ENCODE measurements at regions not wholly inside any gene's neighbourhood (a gene's known extent, or its start where the extent isn't known, plus 50 kb on each side); places are given as distances from the start of the nearest gene placed in this dataset.

GRCh38 chr5:56419667-56420066 lies 186.5 kb upstream of the ANKRD55 start:
- Histone ChIP-seq H3K9me3 (replicated peaks; ENCODE audit: control insufficient read depth, low read depth, low read length) (peaks cover 16% of the 10 kb centered on the region), H3K4me3 (ENCODE audit: low read length) (no peak overlapping the region), H3K27ac (ENCODE audit: low read length) (no peak overlapping the region), H3K36me3 (ENCODE audit: control insufficient read depth, insufficient read depth, low read length) (no peaks in the 10 kb centered on the region), H3K27me3 (ENCODE audit: control insufficient read depth, insufficient read depth, low read length) (no peaks in the 10 kb centered on the region), H3K4me1 (ENCODE audit: control insufficient read depth, insufficient read depth, low read length) (peaks cover 7% of the 10 kb centered on the region)
- no CpG with 5 or more reads among the region's 2 CpGs for WGBS (ENCODE audit: insufficient coverage)
- no peak for DNase-seq

- DNase-seq, result peak; percentile 83
- no CpG with 5 or more reads among the region's 3 CpGs for WGBS (ENCODE audit: insufficient coverage)
- no peak overlapping the region for H3K4me3 ChIP-seq (ENCODE audit: low read length)
- H3K27me3 ChIP-seq (ENCODE audit: control insufficient read depth, insufficient read depth, low read length), result no peaks in the 10 kb centered on the region
- no peaks in the 10 kb centered on the region for H3K36me3 ChIP-seq (ENCODE audit: control insufficient read depth, insufficient read depth, low read length)
- peaks cover 12% of the 10 kb centered on the region for H3K9me3 ChIP-seq (replicated peaks; ENCODE audit: control insufficient read depth, low read depth, low read length)
- H3K27ac ChIP-seq (ENCODE audit: low read length), result peak overlapping the region; percentile 58
- H3K4me1 ChIP-seq (ENCODE audit: control insufficient read depth, insufficient read depth, low read length), result peaks cover 16% of the 10 kb centered on the region
Measured at GRCh38 chr5:56415356-56415765, 182.2 kb upstream of the ANKRD55 start.

- H3K9me3 ChIP-seq (replicated peaks; ENCODE audit: control insufficient read depth, low read depth, low read length), result peaks cover 1% of the 10 kb centered on the region
- no peak overlapping the region for H3K27ac ChIP-seq (ENCODE audit: low read length)
- H3K4me1 ChIP-seq (ENCODE audit: control insufficient read depth, insufficient read depth, low read length), result peaks cover 26% of the 10 kb centered on the region
- H3K27me3 ChIP-seq (ENCODE audit: control insufficient read depth, insufficient read depth, low read length), result no peaks in the 10 kb centered on the region
- peak; percentile 81 for DNase-seq
- no CpG with 5 or more reads among the region's 3 CpGs for WGBS (ENCODE audit: insufficient coverage)
- no peak overlapping the region for H3K4me3 ChIP-seq (ENCODE audit: low read length)
- no peaks in the 10 kb centered on the region for H3K36me3 ChIP-seq (ENCODE audit: control insufficient read depth, insufficient read depth, low read length)
Measured at GRCh38 chr5:56414066-56414465, 180.9 kb upstream of the ANKRD55 start.

GRCh38 chr5:56413546-56413945 lies 180.4 kb upstream of the ANKRD55 start:
- no peaks in the 10 kb centered on the region for H3K36me3 ChIP-seq (ENCODE audit: control insufficient read depth, insufficient read depth, low read length)
- H3K27ac ChIP-seq (ENCODE audit: low read length), result peak overlapping the region; percentile 2
- peaks cover 27% of the 10 kb centered on the region for H3K4me1 ChIP-seq (ENCODE audit: control insufficient read depth, insufficient read depth, low read length)
- WGBS (ENCODE audit: insufficient coverage), result no CpG with 5 or more reads among the region's 4 CpGs
- H3K4me3 ChIP-seq (ENCODE audit: low read length), result no peak overlapping the region
- H3K9me3 ChIP-seq (replicated peaks; ENCODE audit: control insufficient read depth, low read depth, low read length), result no peaks in the 10 kb centered on the region
- DNase-seq, result no peak
- no peaks in the 10 kb centered on the region for H3K27me3 ChIP-seq (ENCODE audit: control insufficient read depth, insufficient read depth, low read length)

GRCh38 chr5:56412601-56413379 lies 179.7 kb upstream of the ANKRD55 start:
- Histone ChIP-seq H3K9me3 (replicated peaks; ENCODE audit: control insufficient read depth, low read depth, low read length) (no peaks in the 10 kb centered on the region), H3K27me3 (ENCODE audit: control insufficient read depth, insufficient read depth, low read length) (no peaks in the 10 kb centered on the region), H3K36me3 (ENCODE audit: control insufficient read depth, insufficient read depth, low read length) (no peaks in the 10 kb centered on the region), H3K4me1 (ENCODE audit: control insufficient read depth, insufficient read depth, low read length) (peaks cover 27% of the 10 kb centered on the region), H3K27ac (ENCODE audit: low read length) (peak overlapping the region; percentile 22), H3K4me3 (ENCODE audit: low read length) (no peak overlapping the region)
- 21% methylated on average over 3 of the region's 9 CpGs for WGBS (ENCODE audit: insufficient coverage)
- peak; percentile 83 for DNase-seq

GRCh38 chr5:56410696-56411095 lies 177.6 kb upstream of the ANKRD55 start:
- no peaks in the 10 kb centered on the region for H3K27me3 ChIP-seq (ENCODE audit: control insufficient read depth, insufficient read depth, low read length)
- H3K27ac ChIP-seq (ENCODE audit: low read length), result no peak overlapping the region
- no peaks in the 10 kb centered on the region for H3K9me3 ChIP-seq (replicated peaks; ENCODE audit: control insufficient read depth, low read depth, low read length)
- peaks cover 27% of the 10 kb centered on the region for H3K4me1 ChIP-seq (ENCODE audit: control insufficient read depth, insufficient read depth, low read length)
- H3K4me3 ChIP-seq (ENCODE audit: low read length), result no peak overlapping the region
- WGBS (ENCODE audit: insufficient coverage), result 88% methylated on average over 3 of the region's 6 CpGs
- H3K36me3 ChIP-seq (ENCODE audit: control insufficient read depth, insufficient read depth, low read length), result no peaks in the 10 kb centered on the region
- no peak for DNase-seq

- WGBS (ENCODE audit: insufficient coverage), result 40% methylated on average over 1 of the region's 13 CpGs
- Histone ChIP-seq H3K27me3 (ENCODE audit: control insufficient read depth, insufficient read depth, low read length) (no peaks in the 10 kb centered on the region), H3K27ac (ENCODE audit: low read length) (peak overlapping the region; percentile 76), H3K4me1 (ENCODE audit: control insufficient read depth, insufficient read depth, low read length) (peaks cover 24% of the 10 kb centered on the region), H3K4me3 (ENCODE audit: low read length) (no peak overlapping the region), H3K36me3 (ENCODE audit: control insufficient read depth, insufficient read depth, low read length) (no peaks in the 10 kb centered on the region), H3K9me3 (replicated peaks; ENCODE audit: control insufficient read depth, low read depth, low read length) (no peaks in the 10 kb centered on the region)
- DNase-seq, result peak; percentile 92
Measured at GRCh38 chr5:56409331-56410190, 176.4 kb upstream of the ANKRD55 start.

- no peak overlapping the region for H3K27ac ChIP-seq (ENCODE audit: low read length)
- H3K36me3 ChIP-seq (ENCODE audit: control insufficient read depth, insufficient read depth, low read length), result no peaks in the 10 kb centered on the region
- WGBS (ENCODE audit: insufficient coverage), result no CpG with 5 or more reads among the region's 2 CpGs
- no peak for DNase-seq
- no peaks in the 10 kb centered on the region for H3K9me3 ChIP-seq (replicated peaks; ENCODE audit: control insufficient read depth, low read depth, low read length)
- H3K4me1 ChIP-seq (ENCODE audit: control insufficient read depth, insufficient read depth, low read length), result peaks cover 21% of the 10 kb centered on the region
- H3K27me3 ChIP-seq (ENCODE audit: control insufficient read depth, insufficient read depth, low read length), result no peaks in the 10 kb centered on the region
- H3K4me3 ChIP-seq (ENCODE audit: low read length), result no peak overlapping the region
Measured at GRCh38 chr5:56406838-56407237, 173.7 kb upstream of the ANKRD55 start.

- H3K4me1 ChIP-seq (ENCODE audit: control insufficient read depth, insufficient read depth, low read length), result peaks cover 21% of the 10 kb centered on the region
- WGBS (ENCODE audit: insufficient coverage), result no CpG with 5 or more reads among the region's 1 CpG
- no peaks in the 10 kb centered on the region for H3K27me3 ChIP-seq (ENCODE audit: control insufficient read depth, insufficient read depth, low read length)
- H3K27ac ChIP-seq (ENCODE audit: low read length), result no peak overlapping the region
- H3K9me3 ChIP-seq (replicated peaks; ENCODE audit: control insufficient read depth, low read depth, low read length), result no peaks in the 10 kb centered on the region
- no peak overlapping the region for H3K4me3 ChIP-seq (ENCODE audit: low read length)
- DNase-seq, result no peak
- H3K36me3 ChIP-seq (ENCODE audit: control insufficient read depth, insufficient read depth, low read length), result no peaks in the 10 kb centered on the region
Measured at GRCh38 chr5:56406221-56406620, 173.1 kb upstream of the ANKRD55 start.

GRCh38 chr5:56405116-56405908 lies 172.2 kb upstream of the ANKRD55 start:
- no peak overlapping the region for H3K4me3 ChIP-seq (ENCODE audit: low read length)
- H3K27me3 ChIP-seq (ENCODE audit: control insufficient read depth, insufficient read depth, low read length), result no peaks in the 10 kb centered on the region
- DNase-seq, result peak; percentile 40
- no peak overlapping the region for H3K27ac ChIP-seq (ENCODE audit: low read length)
- WGBS (ENCODE audit: insufficient coverage), result no CpG with 5 or more reads among the region's 4 CpGs
- no peaks in the 10 kb centered on the region for H3K36me3 ChIP-seq (ENCODE audit: control insufficient read depth, insufficient read depth, low read length)
- H3K4me1 ChIP-seq (ENCODE audit: control insufficient read depth, insufficient read depth, low read length), result peaks cover 15% of the 10 kb centered on the region
- H3K9me3 ChIP-seq (replicated peaks; ENCODE audit: control insufficient read depth, low read depth, low read length), result no peaks in the 10 kb centered on the region

All from muscle of leg (tissue), 3 donors.